ENCODE measurements at regions not wholly inside any gene's neighbourhood (a gene's known extent, or its start where the extent isn't known, plus 50 kb on each side); places are given as distances from the start of the nearest gene placed in this dataset.

GRCh38 chr2:66370824-66371223 is 64.1 kb upstream of the MEIS1 start:
- intact Hi-C loops (cut with micrococcal nuclease) (no loop called here), in situ Hi-C loops (cut with MboI; ENCODE audit: low sequenced_read_pairs) (no loop called here), dilution Hi-C loops (cut with HindIII; ENCODE audit: low sequenced_read_pairs, unreplicated experiment) (no loop called here)
- Histone ChIP-seq H2BK15ac (ENCODE audit: low read depth, low read length) (no peak overlapping the region), H3K4me3 (ENCODE audit: insufficient read depth, low read depth, low read length) (no peak overlapping the region), H4K91ac (ENCODE audit: insufficient read depth, low read depth, low read length) (no peak overlapping the region), H4K20me1 (ENCODE audit: insufficient read depth, low read length) (no peaks in the 10 kb centered on the region), H2BK5ac (ENCODE audit: low read depth, low read length, poor library complexity, severe bottlenecking) (no peak overlapping the region), H3K9ac (ENCODE audit: low read depth, low read length) (no peak overlapping the region), H3K27me3 (ENCODE audit: control insufficient read depth, insufficient read depth, low read length) (peaks cover 15% of the 10 kb centered on the region), H2AFZ (replicated peaks; ENCODE audit: low read length, poor library complexity) (no peak overlapping the region), H3K4ac (ENCODE audit: low read depth, low read length) (no peak overlapping the region), H3K9me1 (ENCODE audit: insufficient read depth, low read length) (no peaks in the 10 kb centered on the region), H2AK5ac (ENCODE audit: low read depth, low read length) (no peak overlapping the region), H3K9me3 (ENCODE audit: control insufficient read depth, insufficient read depth, low read length) (no peaks in the 10 kb centered on the region), H3K56ac (ENCODE audit: extremely low read depth, insufficient read depth, low read length) (no peak overlapping the region), H3K23ac (ENCODE audit: low read depth, low read length) (no peak overlapping the region), H4K5ac (ENCODE audit: low read depth, low read length) (no peak overlapping the region), H3K36me3 (ENCODE audit: control insufficient read depth, insufficient read depth, low read length) (no peaks in the 10 kb centered on the region), H2BK20ac (ENCODE audit: low read depth, low read length) (no peak overlapping the region), H3K14ac (replicated peaks; ENCODE audit: low read depth, low read length) (no peak overlapping the region), H2AK9ac (replicated peaks; ENCODE audit: low read depth, low read length, poor library complexity) (no peak overlapping the region), H3K4me2 (ENCODE audit: low read depth, low read length) (no peak overlapping the region), H3K4me1 (ENCODE audit: control insufficient read depth, insufficient read depth, low read length) (no peaks in the 10 kb centered on the region), H2BK120ac (ENCODE audit: low read depth, low read length) (no peak overlapping the region), H3K79me1 (ENCODE audit: low read depth in 1 of 2, low read length in 2 of 2) (no peaks in the 10 kb centered on the region), H3K27ac (ENCODE audit: insufficient read depth, low read length) (no peak overlapping the region), H3K18ac (ENCODE audit: low read depth, low read length) (no peak overlapping the region), H4K8ac (ENCODE audit: low read depth in 2 of 2, low read length in 2 of 2) (no peak overlapping the region)
- POLR2A ChIA-PET (ENCODE audit: unreplicated experiment): no interaction called here
- BruUV-seq (replicated peaks): no TSS peak
- no peak for TF ChIP-seq RAD21 (IDR thresholded peaks at IDR 0.05; ENCODE audit: low read length)
- CTCF ChIA-PET: no interaction called here
- DNase-seq (no peak), ATAC-seq (ENCODE audit: low read depth) (no peak)
- WGBS, 2 experiments (ENCODE audit: extremely low coverage in 2 of 2, insufficient read length in 1 of 2): no CpG with 5 or more reads among the region's 2 CpGs

All from IMR-90 (cell line).